GM23248 (cell line): ENCODE measurements at regions not wholly inside any gene's neighbourhood (a gene's known extent, or its start where the extent isn't known, plus 50 kb on each side); places are given as distances from the start of the nearest gene placed in this dataset.

Source experiments
- EZH2 ChIP-seq: fragments of 200-600 bp; sonication (generic); IDR thresholded peaks from 2 replicates; pipeline ENCODE4 v1.6.1; 2018; ENCODE audit warnings: antibody characterized with exemption, mild to moderate bottlenecking; ENCODE audit not compliant: insufficient read depth, poor library complexity, severe bottlenecking
- EZH2phosphoT487 ChIP-seq: fragments of 200-600 bp; sonication (generic); IDR thresholded peaks from 2 replicates; pipeline ENCODE4 v1.6.1; 2018; ENCODE audit warnings: antibody characterized with exemption, moderate library complexity, mild to moderate bottlenecking, low read depth; ENCODE audit not compliant: insufficient read depth

DNA sequence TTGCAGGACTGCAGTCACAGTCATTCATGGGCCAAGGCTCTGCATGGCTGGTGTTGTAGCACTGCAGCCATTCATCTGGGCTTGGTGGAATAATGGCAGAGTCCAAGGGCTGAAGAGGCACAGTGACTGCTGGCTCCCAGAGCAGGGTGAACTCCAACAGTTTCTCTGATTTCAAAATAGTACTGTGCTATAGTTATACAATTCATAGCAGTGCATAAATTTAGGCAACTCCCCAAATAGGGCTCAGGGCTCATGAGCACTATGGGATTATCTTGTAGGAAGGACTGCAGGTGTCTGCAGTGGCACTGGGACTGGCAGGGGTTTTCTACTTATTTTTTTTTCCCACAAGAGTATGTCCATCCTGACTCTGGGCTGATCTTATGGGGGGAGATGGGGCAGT lies 642.5 kb upstream of the SGCD start:
- TF ChIP-seq EZH2 (no peak), EZH2phosphoT487 (no peak)
